SJCRH30 (cell line): ENCODE measurements at regions not wholly inside any gene's neighbourhood (a gene's known extent, or its start where the extent isn't known, plus 50 kb on each side); places are given as distances from the start of the nearest gene placed in this dataset.

Experiments
- DNase-seq, 2 experiments: peaks; one replicate each; pipeline ENCODE4 v3.0.0-alpha.2; 2015 to 2020
- H3K27ac ChIP-seq: fragments of 250-450 bp; sonication (Bioruptor Pico); 2 replicates; pipeline ENCODE4 v1.5.1; 2020; ENCODE audit warnings: mild to moderate bottlenecking, moderate library complexity
- H3K27me3 ChIP-seq: fragments of 250-450 bp; sonication (Bioruptor Pico); 2 replicates; pipeline ENCODE4 v1.5.1; 2020; ENCODE audit warnings: mild to moderate bottlenecking, moderate library complexity
- H3K36me3 ChIP-seq: fragments of 250-450 bp; sonication (Bioruptor Pico); 2 replicates; pipeline ENCODE4 v1.5.1; 2020; ENCODE audit warnings: mild to moderate bottlenecking, moderate library complexity
- H3K4me1 ChIP-seq: fragments of 250-450 bp; sonication (Bioruptor Pico); 2 replicates; pipeline ENCODE4 v1.5.1; 2020; ENCODE audit warnings: mild to moderate bottlenecking, moderate library complexity
- H3K4me3 ChIP-seq: fragments of 250-450 bp; sonication (Bioruptor Pico); 2 replicates; pipeline ENCODE4 v1.5.1; 2020; ENCODE audit warnings: mild to moderate bottlenecking, moderate library complexity
- H3K9me3 ChIP-seq: fragments of 250-450 bp; sonication (Bioruptor Pico); replicated peaks from 2 replicates; pipeline ENCODE4 v1.5.1; 2020; ENCODE audit warnings: mild to moderate bottlenecking, moderate library complexity

DNA sequence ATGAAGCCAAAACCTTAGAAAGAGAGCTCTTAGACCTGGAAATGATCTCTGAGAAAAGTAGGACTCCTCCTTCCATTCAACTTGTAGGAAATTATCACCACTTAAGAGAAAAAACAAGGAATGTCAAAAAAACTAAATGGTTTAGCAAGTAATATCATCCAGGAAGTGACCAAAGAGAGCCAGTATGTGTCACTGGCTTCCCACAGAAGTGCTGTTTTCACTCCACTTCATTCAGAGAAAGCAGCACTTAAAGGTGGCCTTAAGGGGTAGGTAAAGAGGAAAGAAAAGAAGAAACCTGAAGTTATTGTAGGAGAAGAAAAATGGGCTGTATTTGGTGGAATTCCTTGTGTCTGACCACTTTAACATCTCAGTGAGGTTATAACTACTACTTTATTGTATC lies 414.4 kb upstream of the ETAA1 start:
- Histone ChIP-seq H3K36me3 (no peaks in the 10 kb centered on the region), H3K4me1 (no peaks in the 10 kb centered on the region), H3K9me3 (no peaks in the 10 kb centered on the region), H3K4me3 (no peak overlapping the region), H3K27me3 (no peaks in the 10 kb centered on the region), H3K27ac (no peak overlapping the region)
- no peak for DNase-seq

DNA sequence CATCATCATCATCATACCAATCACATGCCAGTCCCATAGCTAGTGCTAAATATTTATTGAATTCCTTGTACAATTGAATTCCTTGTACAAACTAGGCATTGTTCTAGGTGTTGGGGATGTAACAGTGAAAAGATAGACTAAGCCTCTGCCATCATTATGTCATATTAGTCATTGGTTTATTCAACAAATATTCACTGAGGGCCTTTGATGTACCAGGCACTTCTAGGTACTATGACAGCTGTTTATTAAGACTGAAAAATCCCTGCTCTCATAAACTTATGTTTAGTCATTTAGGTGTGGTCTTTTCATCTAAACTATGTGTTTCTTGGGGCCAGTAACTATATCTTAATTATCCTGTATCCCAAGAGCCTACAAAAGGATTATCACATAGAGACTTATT lies 412.3 kb upstream of the ETAA1 start:
- Histone ChIP-seq H3K27ac (no peak overlapping the region), H3K9me3 (no peaks in the 10 kb centered on the region)
- DNase-seq: no peak

DNA sequence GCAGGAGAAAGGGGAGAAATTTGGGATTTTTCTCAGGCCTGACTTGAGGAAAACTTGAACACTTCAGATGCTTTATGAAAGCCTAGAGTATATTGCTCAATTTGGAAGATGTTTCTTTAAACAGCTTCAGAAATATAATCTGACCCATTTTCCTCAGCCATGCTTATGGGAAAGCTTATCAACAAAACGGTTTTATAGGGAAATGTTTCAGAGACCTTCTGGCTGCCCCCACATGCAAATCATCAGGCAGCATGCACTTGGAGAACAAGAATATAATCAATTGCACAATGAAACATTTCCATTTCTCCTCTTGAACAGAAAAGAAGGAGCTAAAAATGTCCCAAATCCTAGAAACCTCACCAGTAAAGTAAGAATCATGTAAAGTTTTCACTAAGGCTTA lies 411.2 kb upstream of the ETAA1 start:
- Histone ChIP-seq H3K4me1 (no peaks in the 10 kb centered on the region), H3K4me3 (no peak overlapping the region), H3K27ac (no peak overlapping the region), H3K9me3 (no peaks in the 10 kb centered on the region), H3K36me3 (no peaks in the 10 kb centered on the region), H3K27me3 (no peaks in the 10 kb centered on the region)
- no peak for DNase-seq

More for the DNA sequence above, 412.3 kb upstream of the ETAA1 start:
- H3K36me3 ChIP-seq: no peaks in the 10 kb centered on the region
- H3K4me3 ChIP-seq: no peak overlapping the region
- no peaks in the 10 kb centered on the region for H3K4me1 ChIP-seq
- no peaks in the 10 kb centered on the region for H3K27me3 ChIP-seq

DNA sequence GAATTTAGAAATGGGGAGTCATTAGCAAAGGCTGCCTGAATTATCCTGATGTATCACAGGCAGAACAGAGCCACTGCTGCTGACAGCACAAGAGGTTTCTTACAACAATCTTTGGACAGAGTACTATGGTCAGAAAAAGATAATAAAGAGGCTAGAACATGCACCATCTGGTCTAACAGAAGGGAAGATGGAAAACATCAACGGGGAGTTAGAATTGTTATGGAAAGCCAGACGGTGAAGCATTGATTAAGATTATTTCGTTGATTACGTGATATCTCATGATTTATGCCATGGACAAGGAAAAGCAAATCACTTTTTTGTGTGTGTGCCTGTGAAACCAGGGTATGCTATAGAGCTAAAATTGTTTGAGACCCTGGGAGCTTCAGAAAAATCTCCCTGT lies 409.4 kb upstream of the ETAA1 start:
- H3K9me3 ChIP-seq: no peaks in the 10 kb centered on the region
- H3K4me3 ChIP-seq: no peak overlapping the region
- H3K27me3 ChIP-seq: no peaks in the 10 kb centered on the region
- no peak overlapping the region for H3K27ac ChIP-seq
- H3K36me3 ChIP-seq: no peaks in the 10 kb centered on the region
- DNase-seq: no peak
- no peaks in the 10 kb centered on the region for H3K4me1 ChIP-seq

DNA sequence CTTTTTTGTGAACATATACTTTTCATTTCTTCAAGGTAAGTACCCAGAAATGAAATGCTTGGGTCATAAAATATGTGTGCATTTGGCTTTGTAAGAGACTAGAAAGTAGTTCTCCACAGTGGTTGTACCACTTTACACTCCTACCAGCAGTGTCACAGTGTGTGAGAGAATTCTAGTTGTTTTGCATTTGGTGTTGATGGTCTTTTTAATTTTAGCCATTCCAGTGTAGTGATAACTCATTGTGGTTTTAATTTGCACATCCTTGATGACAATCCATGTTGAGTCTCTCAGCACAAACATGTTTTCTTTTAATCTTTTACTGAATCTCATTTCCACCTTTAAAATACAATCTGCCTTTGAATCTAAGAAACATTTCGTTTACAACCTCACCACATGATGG lies 402.5 kb upstream of the ETAA1 start:
- no peaks in the 10 kb centered on the region for H3K27me3 ChIP-seq
- no peaks in the 10 kb centered on the region; the same call in 1 of the 2 replicates for H3K9me3 ChIP-seq
- no peaks in the 10 kb centered on the region for H3K4me1 ChIP-seq
- H3K27ac ChIP-seq: no peak overlapping the region
- H3K4me3 ChIP-seq: no peak overlapping the region
- no peaks in the 10 kb centered on the region for H3K36me3 ChIP-seq
- DNase-seq: no peak

DNA sequence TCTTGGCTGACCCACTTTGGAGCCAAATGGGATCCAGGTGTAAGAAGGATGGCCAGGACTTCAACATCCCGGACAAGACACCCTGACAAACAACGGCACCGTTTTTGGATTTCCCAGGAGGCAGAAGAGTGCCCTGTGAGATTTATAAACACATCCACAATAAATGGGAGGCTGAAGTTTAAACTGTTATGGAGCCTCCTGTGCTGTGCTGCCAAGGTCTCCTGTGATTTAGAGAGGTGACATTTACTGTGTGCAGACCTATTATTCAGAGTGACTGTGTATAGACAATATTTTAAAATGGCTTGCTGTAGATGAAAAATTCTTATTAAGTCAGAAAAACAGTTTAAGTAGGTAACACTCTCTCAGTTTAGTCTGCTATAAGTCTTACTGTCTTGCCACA lies 401.5 kb upstream of the ETAA1 start:
- H3K4me1 ChIP-seq: no peaks in the 10 kb centered on the region
- H3K27me3 ChIP-seq: no peaks in the 10 kb centered on the region
- H3K9me3 ChIP-seq: no peaks in the 10 kb centered on the region; the same call in 1 of the 2 replicates
- DNase-seq: no peak
- no peak overlapping the region for H3K4me3 ChIP-seq
- H3K27ac ChIP-seq: no peak overlapping the region
- H3K36me3 ChIP-seq: no peaks in the 10 kb centered on the region

DNA sequence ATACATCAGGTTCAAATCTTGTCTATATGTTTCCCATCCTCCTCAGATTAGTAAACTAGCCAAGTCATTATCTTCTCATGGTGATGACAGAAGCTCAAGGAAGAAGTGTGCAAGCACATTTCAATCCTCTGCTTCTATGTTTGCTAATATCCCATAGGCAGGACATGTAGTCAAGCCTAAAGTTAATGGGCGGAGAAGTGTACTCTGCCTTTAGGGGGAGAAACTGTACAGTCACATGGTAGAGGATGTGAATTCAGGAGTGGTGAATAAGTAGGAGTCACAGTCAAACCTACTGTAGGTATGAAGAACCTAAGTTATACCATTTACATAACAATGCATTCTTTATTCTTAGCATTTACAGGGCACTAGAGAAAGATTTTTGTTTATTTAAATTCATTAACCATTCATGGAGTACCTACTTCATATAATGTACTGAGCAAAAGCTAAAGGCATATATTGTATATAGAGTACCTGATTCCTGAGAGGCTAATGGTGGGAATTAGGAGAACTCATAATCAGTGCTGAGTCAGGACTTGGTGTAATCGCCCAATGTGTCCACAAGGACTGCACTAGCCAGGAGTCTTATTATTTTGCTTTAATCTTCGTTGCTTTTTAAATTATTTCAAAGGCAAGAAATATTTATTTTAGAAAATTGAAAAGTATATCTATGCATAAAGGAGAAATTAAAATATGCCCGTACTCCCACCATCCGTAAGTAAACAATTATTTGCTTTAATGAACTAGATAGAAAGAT lies 394.3 kb upstream of the ETAA1 start:
- H3K27me3 ChIP-seq: peaks cover 4% of the 10 kb centered on the region; the same call in 1 of the 2 replicates
- no peak overlapping the region for H3K27ac ChIP-seq
- no peaks in the 10 kb centered on the region for H3K36me3 ChIP-seq
- no peak for DNase-seq
- no peaks in the 10 kb centered on the region; the same call in 1 of the 2 replicates for H3K9me3 ChIP-seq
- H3K4me3 ChIP-seq: no peak overlapping the region
- H3K4me1 ChIP-seq: no peaks in the 10 kb centered on the region

DNA sequence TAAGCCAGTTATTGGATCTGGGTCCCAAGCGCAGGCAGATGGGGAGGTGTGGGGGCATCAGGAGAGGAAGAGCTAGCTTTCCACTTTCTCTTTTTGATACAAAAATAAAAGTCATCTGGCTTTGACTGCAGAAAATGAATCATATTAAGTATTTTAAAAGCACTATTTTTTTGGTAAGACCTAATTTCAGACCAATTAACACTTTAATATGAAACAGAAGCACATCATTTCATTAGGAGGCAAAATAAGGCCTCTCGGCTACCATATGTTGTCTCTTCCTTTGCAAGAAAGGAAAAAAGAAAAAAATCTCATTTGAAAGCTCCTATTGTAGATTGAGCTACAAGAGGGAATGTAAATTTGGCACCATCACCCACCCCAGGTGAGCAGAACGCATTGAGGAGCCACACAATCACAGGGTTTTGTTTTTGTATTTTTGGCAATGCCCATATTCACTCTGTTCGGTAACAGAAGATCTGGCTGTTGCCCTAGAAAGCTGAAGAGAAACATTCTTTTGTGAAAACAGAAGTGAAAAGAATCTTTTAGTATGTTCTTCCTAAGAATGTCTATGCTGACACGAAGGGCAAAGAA lies 390.7 kb upstream of the ETAA1 start:
- Histone ChIP-seq H3K4me3 (no peak overlapping the region), H3K9me3 (no peaks in the 10 kb centered on the region), H3K27ac (no peak overlapping the region), H3K27me3 (peaks cover 4% of the 10 kb centered on the region; the same call in 1 of the 2 replicates), H3K36me3 (no peaks in the 10 kb centered on the region), H3K4me1 (no peaks in the 10 kb centered on the region)
- DNase-seq: no peak

DNA sequence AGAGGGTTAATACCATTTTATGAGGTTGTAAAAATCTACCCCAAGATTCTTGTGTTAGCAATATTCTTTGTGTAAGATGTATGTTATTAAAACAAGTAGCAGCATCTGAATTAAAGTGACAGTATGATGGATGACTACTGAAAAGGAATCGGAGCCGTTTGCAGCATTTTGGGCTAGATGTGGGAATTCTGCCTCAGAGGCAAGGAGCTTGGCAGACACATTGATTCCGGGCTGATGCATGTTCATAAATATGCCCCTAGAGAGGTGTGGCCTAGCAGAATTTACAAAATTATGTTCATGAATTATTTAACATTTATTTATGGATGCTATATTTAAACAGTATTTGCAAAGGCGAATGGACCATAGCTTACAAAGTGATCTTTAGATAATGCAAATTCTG lies 389.0 kb upstream of the ETAA1 start:
- Histone ChIP-seq H3K4me1 (no peaks in the 10 kb centered on the region), H3K27me3 (peaks cover 7% of the 10 kb centered on the region; the same call in 1 of the 2 replicates), H3K36me3 (no peaks in the 10 kb centered on the region), H3K9me3 (no peaks in the 10 kb centered on the region), H3K27ac (no peak overlapping the region), H3K4me3 (no peak overlapping the region)
- DNase-seq: no peak

DNA sequence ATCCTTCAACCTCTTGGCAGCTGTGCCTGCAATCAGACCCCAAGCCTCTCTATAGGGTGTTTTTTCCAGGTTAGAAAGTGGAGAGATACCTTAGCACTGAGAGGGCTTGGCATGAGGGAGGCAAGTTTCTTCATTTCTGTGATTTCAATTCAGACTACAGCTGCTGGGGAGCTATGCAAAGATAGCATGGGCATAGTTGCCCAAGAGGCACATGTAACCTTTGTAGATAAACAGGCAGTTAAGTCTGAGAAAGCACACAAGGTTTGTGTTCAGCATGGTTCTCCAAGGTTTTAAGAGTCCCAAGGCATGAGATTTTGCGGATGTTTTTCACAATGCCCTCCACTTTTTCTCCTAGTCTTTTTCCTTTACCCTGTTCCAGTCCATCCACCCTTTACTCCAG lies 385.0 kb upstream of the ETAA1 start:
- no peak for DNase-seq
- Histone ChIP-seq H3K27ac (no peak overlapping the region), H3K4me1 (no peaks in the 10 kb centered on the region), H3K27me3 (0 out of 2 replicates have a peak, but pooled peaks cover 3% of the 10 kb centered on the region), H3K36me3 (no peaks in the 10 kb centered on the region), H3K9me3 (no peaks in the 10 kb centered on the region), H3K4me3 (no peak overlapping the region)

DNA sequence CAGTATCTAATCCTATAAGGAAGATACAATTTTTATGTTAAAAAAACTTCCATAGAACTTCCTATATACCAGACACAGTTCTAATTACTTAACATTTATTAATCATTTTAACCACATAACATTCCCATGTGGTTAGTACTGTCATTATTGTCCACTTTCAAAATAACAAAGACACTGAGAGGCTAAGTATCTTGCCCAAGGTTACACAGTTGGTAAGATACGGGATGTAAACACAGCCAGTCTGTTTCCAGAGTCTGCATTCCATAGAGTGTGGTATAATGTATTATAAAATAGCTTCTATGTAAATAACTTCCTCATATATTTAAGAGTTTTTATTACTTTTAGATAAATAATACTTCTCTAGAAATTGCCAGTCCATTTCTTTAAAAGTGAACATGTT lies 383.3 kb upstream of the ETAA1 start:
- no peak overlapping the region for H3K4me3 ChIP-seq
- H3K4me1 ChIP-seq: no peaks in the 10 kb centered on the region
- H3K27ac ChIP-seq: no peak overlapping the region
- H3K27me3 ChIP-seq: 0 out of 2 replicates have a peak, but pooled peaks cover 3% of the 10 kb centered on the region
- H3K36me3 ChIP-seq: no peaks in the 10 kb centered on the region
- no peaks in the 10 kb centered on the region for H3K9me3 ChIP-seq
- no peak for DNase-seq

DNA sequence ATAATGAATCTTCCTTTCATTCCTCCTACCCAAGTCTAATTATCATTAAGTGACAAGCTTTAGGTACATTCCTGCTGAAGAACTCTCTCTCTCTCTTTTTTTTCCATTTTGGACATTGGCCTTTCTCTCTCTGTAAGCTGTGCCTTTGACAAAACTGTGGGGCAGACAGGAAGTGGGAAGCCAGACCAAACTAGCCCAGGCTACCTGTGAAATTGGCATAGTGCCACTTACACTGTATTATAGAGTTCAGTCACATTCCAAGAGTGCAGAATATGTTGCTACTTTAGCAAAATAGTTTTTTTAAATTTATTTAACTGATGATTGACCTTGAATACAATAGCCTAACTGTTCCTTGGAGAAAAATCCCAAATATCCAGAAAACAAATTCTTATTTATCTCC lies 381.5 kb upstream of the ETAA1 start:
- no peak overlapping the region for H3K4me3 ChIP-seq
- H3K4me1 ChIP-seq: no peaks in the 10 kb centered on the region
- 0 out of 2 replicates have a peak, but pooled peaks cover 3% of the 10 kb centered on the region for H3K27me3 ChIP-seq
- H3K36me3 ChIP-seq: no peaks in the 10 kb centered on the region
- DNase-seq: no peak
- no peaks in the 10 kb centered on the region for H3K9me3 ChIP-seq
- H3K27ac ChIP-seq: no peak overlapping the region

DNA sequence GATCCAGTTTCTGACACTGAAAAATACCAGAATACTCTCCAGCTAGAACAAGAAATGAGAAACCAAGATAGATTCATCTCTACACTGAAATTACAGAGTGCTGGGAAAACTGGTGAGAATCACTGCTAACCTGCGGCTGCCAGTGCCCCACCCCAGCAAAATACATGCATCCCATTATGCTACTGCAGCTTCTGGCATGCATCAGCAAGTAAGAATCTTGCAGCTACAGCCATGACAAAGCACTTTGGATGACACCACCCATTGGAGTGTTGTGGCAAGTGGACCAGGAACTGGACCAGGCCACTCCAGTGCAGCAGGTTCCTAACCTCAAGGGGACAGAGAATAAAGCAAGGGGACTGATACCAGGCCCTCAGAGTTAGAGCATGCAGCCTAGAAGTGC lies 378.8 kb upstream of the ETAA1 start:
- Histone ChIP-seq H3K9me3 (no peaks in the 10 kb centered on the region), H3K36me3 (no peaks in the 10 kb centered on the region), H3K4me3 (no peak overlapping the region), H3K27me3 (no peaks in the 10 kb centered on the region), H3K27ac (no peak overlapping the region), H3K4me1 (no peaks in the 10 kb centered on the region)
- DNase-seq: no peak

DNA sequence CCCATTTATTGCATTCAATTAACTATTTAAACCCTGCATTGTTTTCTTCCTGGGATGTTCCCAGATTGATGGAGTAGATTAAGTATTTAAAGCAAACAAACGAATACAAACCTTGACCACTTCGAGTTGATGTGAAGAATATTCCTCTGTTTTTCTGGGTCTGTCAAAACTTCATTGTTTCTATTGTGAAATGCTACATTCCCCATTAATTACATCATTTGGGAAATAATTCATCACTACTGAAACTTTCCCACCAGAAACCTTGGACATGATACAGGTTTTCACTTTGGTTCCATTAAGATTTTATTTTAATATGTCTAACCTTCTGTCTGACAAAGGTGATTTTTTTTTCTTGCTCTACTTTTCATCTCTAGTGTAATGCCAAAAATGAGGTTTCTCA lies 365.1 kb upstream of the ETAA1 start:
- DNase-seq: no peak
- no peaks in the 10 kb centered on the region for H3K4me1 ChIP-seq
- H3K27ac ChIP-seq: no peak overlapping the region
- H3K36me3 ChIP-seq: no peaks in the 10 kb centered on the region
- peaks cover 3% of the 10 kb centered on the region for H3K27me3 ChIP-seq
- no peaks in the 10 kb centered on the region; the same call in 1 of the 2 replicates for H3K9me3 ChIP-seq
- no peak overlapping the region for H3K4me3 ChIP-seq

DNA sequence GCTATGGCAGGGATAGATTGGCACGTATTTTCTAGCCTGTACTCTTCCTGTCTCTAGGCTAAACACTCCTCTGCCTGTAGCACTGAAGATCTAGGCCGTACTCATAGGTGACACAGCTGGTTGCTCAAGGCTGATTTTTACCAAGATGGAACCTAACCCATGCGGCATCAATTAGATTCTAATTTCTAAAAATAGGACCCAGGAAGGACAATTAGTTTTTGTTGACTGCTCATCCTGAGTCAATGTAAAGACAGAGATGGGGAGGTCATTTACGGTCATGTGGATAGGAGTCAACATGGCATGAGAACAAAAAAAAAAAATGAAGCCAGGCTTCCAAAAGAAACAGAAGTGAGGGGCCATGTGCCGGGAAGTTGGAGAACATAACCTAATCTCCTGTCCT lies 360.7 kb upstream of the ETAA1 start:
- H3K27ac ChIP-seq: no peak overlapping the region
- H3K4me1 ChIP-seq: no peaks in the 10 kb centered on the region
- peaks cover 3% of the 10 kb centered on the region for H3K27me3 ChIP-seq
- no peaks in the 10 kb centered on the region for H3K36me3 ChIP-seq
- DNase-seq: no peak
- H3K9me3 ChIP-seq: no peaks in the 10 kb centered on the region; the same call in 1 of the 2 replicates
- H3K4me3 ChIP-seq: no peak overlapping the region

DNA sequence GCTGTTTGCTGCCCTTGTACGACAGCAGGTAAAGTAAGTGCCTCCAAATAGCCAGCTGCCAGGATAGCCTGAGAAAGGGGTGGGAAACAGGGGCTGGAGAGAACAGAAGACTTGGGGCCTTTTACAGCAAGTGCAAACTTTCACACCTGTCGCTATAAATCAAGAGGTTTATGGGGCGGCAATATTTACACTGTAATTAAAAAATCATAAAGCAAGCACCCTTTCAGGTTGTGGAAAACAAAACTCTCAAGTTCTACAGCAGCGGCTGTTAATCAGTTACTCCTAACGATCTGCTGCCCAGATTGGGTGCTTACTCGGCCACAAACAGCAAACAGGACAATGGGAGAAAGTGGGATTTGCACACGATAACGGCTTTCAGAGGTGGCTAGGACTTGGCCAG lies 359.5 kb upstream of the ETAA1 start:
- no peaks in the 10 kb centered on the region for H3K4me1 ChIP-seq
- no peaks in the 10 kb centered on the region for H3K36me3 ChIP-seq
- H3K4me3 ChIP-seq: no peak overlapping the region
- no peak overlapping the region for H3K27ac ChIP-seq
- H3K9me3 ChIP-seq: no peaks in the 10 kb centered on the region; the same call in 1 of the 2 replicates
- peaks cover 3% of the 10 kb centered on the region for H3K27me3 ChIP-seq
- DNase-seq: peak; percentile 3 to 45
